Gastrocnemius medialis (tissue), 4 donors: ENCODE measurements at regions not wholly inside any gene's neighbourhood (a gene's known extent, or its start where the extent isn't known, plus 50 kb on each side); places are given as distances from the start of the nearest gene placed in this dataset.

Experiments used
- POLR2A ChIP-seq, 2 donors: fragments of 450-650 bp; IDR thresholded peaks; one replicate each; pipeline ENCODE4 v1.6.1; 2017; ENCODE audit warnings: antibody characterized with exemption in 2 of 2, mild to moderate bottlenecking in 2 of 2, moderate library complexity in 2 of 2
- TF ChIP-seq, protein P1 (sequence below), 5 experiments: fragments of 450-650 bp in 3 of 5; fragments of 200-600 bp in 2 of 5; sonication (generic) in 2 of 5; IDR thresholded peaks in 4 of 5; conservative IDR thresholded peaks in 1 of 5; 1 replicate in 4 of 5; 2 replicates in 1 of 5; pipeline ENCODE4 v1.5.1; 2016 to 2019; ENCODE audit warnings: antibody characterized with exemption in 5 of 5, mild to moderate bottlenecking in 3 of 5, moderate library complexity in 3 of 5

DNA sequence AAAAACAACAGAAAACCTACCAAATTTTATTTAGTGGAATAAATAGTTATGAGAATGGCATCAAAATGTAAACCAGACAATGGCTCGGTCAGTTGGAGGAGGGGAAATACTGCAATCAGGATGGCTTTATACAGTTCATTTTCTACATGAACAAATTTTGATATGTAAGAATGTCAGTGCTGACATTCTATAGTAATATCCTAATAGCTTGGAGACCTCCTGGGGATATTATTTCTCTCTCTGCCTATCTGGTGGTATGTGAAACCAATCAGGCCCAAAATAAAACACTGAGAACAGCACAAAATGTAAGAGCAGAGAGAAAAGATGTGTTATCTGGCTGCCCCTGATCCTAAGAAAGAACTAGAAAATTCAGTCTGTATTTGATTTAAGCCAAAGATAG is 327.7 kb downstream of the UBE3D start:
- TF ChIP-seq POLR2A (IDR thresholded peaks at IDR 0.05) = no peak
- TF ChIP-seq, protein P1, sequence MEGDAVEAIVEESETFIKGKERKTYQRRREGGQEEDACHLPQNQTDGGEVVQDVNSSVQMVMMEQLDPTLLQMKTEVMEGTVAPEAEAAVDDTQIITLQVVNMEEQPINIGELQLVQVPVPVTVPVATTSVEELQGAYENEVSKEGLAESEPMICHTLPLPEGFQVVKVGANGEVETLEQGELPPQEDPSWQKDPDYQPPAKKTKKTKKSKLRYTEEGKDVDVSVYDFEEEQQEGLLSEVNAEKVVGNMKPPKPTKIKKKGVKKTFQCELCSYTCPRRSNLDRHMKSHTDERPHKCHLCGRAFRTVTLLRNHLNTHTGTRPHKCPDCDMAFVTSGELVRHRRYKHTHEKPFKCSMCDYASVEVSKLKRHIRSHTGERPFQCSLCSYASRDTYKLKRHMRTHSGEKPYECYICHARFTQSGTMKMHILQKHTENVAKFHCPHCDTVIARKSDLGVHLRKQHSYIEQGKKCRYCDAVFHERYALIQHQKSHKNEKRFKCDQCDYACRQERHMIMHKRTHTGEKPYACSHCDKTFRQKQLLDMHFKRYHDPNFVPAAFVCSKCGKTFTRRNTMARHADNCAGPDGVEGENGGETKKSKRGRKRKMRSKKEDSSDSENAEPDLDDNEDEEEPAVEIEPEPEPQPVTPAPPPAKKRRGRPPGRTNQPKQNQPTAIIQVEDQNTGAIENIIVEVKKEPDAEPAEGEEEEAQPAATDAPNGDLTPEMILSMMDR (IDR thresholded peaks at IDR 0.05 in 4 of 5, conservative IDR thresholded peaks at IDR 0.05 in 1 of 5) = no peak
